HG02938 (cell line): ENCODE measurements at regions not wholly inside any gene's neighbourhood (a gene's known extent, or its start where the extent isn't known, plus 50 kb on each side); places are given as distances from the start of the nearest gene placed in this dataset.
"Not testable (repeated sequence)": the region's sequence is repeated elsewhere in the genome, so short reads cannot be mapped to it uniquely, and the experiment has no call there.

Experiments used
- ATAC-seq: cut with Tn5 transposase; IDR thresholded peaks from one replicate; pipeline ENCODE4 v1.9.1; 2021; ENCODE audit warnings: mild to moderate bottlenecking, moderate library complexity; ENCODE audit not compliant: unreplicated experiment

DNA sequence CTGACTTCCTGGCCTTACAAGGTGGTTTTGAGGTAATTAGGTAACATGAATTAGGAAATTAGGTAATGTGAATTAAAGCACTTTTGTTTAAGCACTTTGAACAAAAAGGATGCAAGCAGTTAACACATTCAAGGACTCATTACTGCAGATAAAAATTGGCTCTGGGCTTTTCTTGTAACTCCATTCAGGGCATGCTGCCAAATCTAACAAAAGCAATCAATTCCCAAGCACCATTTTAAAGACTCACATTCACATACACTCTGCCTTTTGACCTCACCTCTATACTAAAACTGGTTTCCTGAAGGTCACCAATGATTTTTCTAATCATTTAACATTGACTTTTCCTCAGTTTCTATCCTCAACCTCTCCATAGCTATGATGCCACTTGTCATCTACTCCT, 251.2 kb upstream of the RHOBTB1 start:
- ATAC-seq: no peak

DNA sequence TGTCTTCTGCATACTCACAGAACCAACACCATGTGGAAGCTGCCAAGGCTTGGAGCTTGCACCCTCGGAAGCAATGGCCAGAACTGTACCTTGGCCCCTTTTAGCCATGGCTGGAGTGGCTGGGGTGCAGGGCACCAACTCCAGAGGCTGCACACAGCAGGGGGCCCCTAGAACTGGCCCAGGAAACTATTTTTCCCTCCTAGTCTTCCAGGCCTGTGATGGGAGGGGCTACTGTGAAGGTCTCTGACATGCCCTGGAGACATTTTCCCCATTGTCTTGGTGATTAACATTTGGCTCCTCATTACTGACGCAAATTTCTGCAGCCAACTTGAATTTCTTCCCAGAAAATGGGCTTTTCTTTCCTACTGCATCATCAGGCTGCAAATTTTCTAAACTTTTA, 248.6 kb upstream of the RHOBTB1 start:
- not testable (repeated sequence) for ATAC-seq

DNA sequence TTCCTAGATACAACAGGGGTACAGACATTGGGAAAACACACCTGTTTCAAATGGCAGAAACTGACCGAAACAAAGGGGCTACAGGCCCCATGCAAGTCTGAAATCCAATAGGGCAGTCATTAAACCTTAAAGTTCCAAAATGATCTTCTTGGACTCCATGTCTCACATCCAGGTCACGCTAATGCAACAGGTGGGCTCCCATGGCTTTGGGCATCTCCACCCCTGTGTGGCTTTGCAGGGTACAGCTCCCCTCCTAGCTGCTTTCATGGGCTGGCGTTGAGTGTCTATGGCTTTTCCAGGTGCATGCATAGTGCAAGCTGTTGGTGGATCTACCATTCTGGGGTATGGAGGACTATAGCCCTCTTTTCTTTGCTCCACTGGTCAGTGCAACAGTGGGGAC, 248.1 kb upstream of the RHOBTB1 start:
- ATAC-seq: no peak

GRCh38 chr10:61189912-61190311, 245.9 kb upstream of the RHOBTB1 start:
- no peak for ATAC-seq

DNA sequence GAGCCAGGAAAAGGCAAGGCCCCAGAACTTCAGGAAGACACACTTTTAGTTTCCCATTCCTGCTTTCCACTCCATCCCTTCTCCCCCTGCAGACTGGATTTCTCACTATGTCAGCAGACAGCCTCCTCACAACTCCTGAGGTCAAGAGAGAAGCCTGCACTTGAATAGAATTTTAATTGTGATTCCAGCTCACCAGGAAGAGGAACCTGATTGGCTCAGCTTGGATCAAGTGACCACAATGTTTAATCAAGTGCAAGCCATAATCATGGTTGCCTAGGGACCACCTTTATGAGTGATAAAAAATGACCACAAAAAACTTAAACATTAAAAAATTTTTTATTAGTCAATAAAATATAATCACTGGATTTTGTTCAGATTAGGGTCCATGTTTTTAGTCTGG, 244.7 kb upstream of the RHOBTB1 start:
- no peak for ATAC-seq

DNA sequence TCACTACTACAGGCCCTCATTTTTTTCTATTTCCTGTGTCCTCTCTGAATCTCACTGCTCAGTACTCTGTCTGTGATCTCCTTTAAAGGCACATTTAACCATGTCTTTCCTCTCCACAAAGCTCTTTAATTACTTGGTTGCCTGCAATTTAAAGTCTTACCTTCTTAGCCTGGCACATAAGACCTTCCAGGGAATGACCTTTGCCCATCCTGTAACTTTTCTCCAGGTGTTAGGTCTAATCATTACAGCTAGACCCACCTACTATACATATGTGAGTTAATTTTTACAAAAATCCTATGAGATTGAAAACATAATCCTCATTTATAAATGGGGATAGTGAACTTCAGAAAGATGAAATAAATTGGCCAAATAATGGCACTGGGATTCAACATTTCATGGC, 244.1 kb upstream of the RHOBTB1 start:
- no peak for ATAC-seq

GRCh38 chr10:61187601-61188000, 243.6 kb upstream of the RHOBTB1 start:
- ATAC-seq: no peak

DNA sequence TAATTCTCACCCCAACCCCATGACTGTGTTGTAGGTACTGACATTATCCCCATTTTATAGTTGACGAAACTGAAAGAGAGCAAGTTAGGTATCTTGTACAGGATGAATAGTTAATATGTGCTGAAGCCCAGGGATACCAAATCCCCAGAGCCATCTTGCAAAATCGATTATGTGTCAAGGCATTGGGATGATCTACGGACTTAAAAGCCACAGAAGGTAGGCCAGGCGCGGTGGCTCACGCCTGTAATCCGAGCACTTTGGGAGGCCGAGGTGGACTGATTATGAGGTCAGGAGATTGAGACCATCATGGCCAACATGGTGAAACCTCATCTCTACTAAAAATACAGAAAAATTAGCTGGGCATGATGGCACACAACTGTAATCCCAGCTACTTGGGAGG, 242.4 kb upstream of the RHOBTB1 start:
- ATAC-seq: no peak

- ATAC-seq: no peak
Measured at GRCh38 chr10:61184429-61184828, 240.4 kb upstream of the RHOBTB1 start.

- ATAC-seq: no peak
Measured at GRCh38 chr10:61183967-61184366, 240.0 kb upstream of the RHOBTB1 start.

DNA sequence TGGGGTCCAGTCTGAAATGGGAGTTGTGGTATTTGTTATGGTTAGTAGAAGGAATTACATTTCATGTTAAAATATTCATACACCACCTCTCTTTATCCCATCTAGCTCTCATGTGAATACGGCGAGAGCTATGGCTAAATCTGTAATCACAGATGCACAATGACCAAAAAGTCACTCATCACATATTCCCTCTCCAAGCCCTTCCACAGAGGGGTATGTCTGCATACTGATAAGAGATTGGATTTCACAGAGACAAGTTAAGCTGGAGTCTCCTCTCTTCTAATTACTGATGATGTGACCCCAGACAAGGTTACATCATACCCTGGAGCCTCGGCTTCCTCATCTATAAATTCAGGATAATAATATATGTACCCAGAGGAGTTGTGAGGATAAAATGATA, 237.8 kb upstream of the RHOBTB1 start:
- ATAC-seq: no peak

DNA sequence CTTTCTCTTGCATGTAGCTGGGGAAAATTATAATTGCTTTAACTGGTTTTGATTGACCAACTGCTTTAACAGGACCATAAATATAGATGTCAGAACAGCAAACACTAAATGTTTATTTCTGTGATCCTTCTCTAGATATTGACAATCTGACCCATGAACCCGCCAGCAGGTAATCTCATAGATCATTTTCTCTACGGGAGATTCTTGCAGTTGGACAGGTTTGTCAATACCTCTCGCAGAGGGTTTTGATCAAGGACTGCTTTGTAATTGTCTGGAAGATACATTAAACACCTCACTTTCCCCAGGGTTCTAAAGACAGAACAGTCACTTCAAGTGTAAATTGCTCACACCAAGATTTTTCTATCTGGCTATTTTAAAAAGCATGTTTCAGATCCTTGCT, 235.8 kb upstream of the RHOBTB1 start:
- no peak for ATAC-seq

GRCh38 chr10:61176424-61176823, 232.4 kb upstream of the RHOBTB1 start:
- no peak for ATAC-seq

- no peak for ATAC-seq
Measured at GRCh38 chr10:61175316-61175715, 231.3 kb upstream of the RHOBTB1 start.

- ATAC-seq: no peak
Measured at GRCh38 chr10:61173450-61173849, 229.5 kb upstream of the RHOBTB1 start.

DNA sequence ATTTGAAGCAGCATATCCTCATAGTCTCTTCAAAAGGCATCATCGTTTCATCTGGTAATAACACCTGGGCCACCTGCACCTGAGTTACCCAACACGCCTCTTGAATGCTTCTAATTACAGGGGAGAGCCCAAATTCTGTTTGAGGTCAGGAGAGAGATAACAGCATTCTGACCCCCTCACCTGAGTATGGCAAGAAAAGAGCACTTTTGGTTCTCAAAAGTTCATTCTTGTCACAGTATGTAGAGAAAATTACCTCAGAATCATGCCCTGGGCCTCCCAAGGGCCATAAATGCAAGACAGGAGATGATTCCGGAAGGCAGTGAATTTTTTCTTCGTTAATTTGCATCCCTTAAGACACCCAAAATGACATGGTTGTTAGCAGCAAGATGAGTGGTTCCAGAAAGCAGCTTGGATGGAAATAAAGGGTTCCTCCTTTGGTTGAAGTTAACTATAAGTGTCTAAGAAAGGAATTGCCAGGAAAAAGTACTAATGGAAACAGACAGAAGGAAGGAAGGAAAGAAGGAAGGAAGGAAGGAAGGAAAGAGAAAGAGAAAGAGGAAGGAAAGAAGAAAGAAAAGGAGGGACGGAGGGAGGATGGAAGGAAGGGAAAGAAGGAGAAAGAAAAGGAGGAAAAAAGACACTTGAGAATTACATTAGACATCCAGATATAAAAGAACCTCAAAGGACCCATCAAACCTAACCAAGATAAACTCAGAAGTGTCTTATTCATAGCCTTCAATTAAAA, 228.4 kb upstream of the RHOBTB1 start:
- no peak for ATAC-seq

DNA sequence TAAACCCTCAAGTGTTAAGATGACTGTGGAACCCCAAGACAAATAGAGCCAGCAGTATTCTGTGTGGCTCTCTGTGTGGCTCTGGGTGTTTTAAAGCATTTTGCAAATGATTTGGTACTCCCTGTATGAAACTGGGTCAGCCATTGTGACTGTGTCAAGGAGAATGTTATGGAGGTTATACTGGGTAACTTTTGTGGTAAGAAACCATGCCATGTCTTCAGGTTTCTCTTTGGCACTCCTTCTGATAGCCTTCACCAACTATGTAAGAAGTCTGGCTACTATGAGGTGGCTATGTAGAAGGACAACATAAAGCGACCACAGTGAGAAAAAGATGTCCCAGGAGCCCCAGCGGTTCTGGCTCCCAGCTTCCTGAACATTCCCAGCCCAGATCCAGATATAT, 226.6 kb upstream of the RHOBTB1 start:
- no peak for ATAC-seq

DNA sequence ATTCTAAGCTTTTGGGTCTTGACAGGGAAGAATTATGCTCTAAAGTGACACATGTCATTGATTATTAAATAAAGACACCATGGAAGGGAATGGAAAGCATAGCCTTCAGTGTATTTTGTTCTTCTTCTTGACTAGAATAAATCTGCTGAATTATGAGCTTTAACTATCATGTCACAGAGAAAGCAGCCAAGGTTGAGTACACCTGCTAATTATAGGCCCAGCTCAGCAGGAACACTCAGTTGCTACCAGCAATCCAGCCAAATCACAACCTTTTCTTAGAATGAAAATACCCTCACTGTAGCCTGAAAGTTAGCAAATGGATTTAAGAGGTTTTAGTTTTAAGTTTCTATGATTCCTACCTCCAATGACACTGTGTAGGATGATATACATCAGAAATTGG, 225.3 kb upstream of the RHOBTB1 start:
- ATAC-seq: no peak

DNA sequence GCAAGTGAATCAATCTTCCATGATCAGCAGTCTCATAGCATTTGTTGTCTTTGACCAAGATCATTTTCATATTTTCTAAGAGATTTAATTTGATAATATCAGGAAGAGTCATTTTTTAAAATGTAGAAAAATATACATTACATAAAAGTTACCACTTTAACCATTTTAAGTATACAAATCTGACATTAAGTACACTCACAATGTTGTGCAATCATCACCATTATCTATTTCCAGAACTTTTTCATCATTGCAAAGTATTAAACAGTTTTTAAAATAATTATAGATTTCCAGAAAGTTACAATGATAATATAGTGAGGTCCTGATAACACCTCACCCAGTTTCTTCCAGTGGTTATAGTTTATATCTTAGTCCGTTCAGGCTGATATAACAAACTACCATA, 222.5 kb upstream of the RHOBTB1 start:
- ATAC-seq: no peak

DNA sequence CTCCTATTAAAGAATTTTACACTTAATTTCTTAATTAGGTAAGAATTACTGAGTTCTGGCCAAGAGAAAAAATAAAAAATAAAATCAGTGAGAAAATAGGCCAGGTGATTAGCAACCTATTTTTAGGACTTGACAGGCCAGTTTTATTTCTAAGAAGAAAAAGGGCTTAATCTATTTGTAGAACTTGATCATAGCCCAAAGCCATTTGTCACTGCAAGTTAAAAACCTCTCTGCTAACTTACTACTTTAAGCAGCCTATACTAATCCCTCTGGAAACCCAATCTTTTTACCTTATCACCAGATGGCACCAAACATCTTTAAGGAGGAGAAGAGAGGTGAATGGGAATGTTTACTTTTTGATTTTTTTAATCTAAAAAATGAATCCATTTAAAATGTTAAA, 222.1 kb upstream of the RHOBTB1 start:
- ATAC-seq: no peak

GRCh38 chr10:61164458-61165160, 220.6 kb upstream of the RHOBTB1 start:
- ATAC-seq: no peak

- ATAC-seq: no peak
Measured at GRCh38 chr10:61163403-61163802, 219.4 kb upstream of the RHOBTB1 start.

- ATAC-seq: no peak
Measured at GRCh38 chr10:61160253-61160652, 216.3 kb upstream of the RHOBTB1 start.
